ENCODE measurements at regions not wholly inside any gene's neighbourhood (a gene's known extent, or its start where the extent isn't known, plus 50 kb on each side); places are given as distances from the start of the nearest gene placed in this dataset.

- H3K79me1 ChIP-seq (ENCODE audit: insufficient read depth, low read depth, low read length, poor library complexity, severe bottlenecking) = no peaks in the 10 kb centered on the region
- H3K79me2 ChIP-seq (ENCODE audit: insufficient read depth, low read length) = no peaks in the 10 kb centered on the region
- H3K9ac ChIP-seq (ENCODE audit: extremely low read depth, insufficient read length, low read length) = no peak overlapping the region
- H3K4ac ChIP-seq (ENCODE audit: low read depth, low read length) = no peak overlapping the region
- H3K27ac Mint-ChIP-seq = no peak overlapping the region
- no CpG with 5 or more reads among the region's 4 CpGs for WGBS (ENCODE audit: extremely low coverage, insufficient read length, low lambda C conversion rate)
- no peak overlapping the region for H3K18ac ChIP-seq (ENCODE audit: insufficient read length, low read depth, low read length)
- H2BK12ac ChIP-seq (ENCODE audit: insufficient read length, low read depth, low read length) = no peak overlapping the region
- no peak overlapping the region for H3K27ac ChIP-seq (ENCODE audit: insufficient read length, low read depth, low read length)
- no peak overlapping the region for H3K14ac ChIP-seq (ENCODE audit: insufficient read depth, low read length)
- no peak overlapping the region for H3K4me3 Mint-ChIP-seq
- no peak overlapping the region for H4K5ac ChIP-seq (ENCODE audit: insufficient read length, low read depth, low read length)
- TF ChIP-seq CTCF (conservative IDR thresholded peaks at IDR 0.05) = no peak
- H3K4me1 ChIP-seq (ENCODE audit: insufficient read depth, low read length) = peaks cover 4% of the 10 kb centered on the region; the same call in 1 of the 2 replicates
- peaks cover 10 to 11% of the 10 kb centered on the region in 2 experiments; a peak in 4 of 5 replicates for H3K9me3 Mint-ChIP-seq
- peaks cover 0 to 20% (median 8%) of the 10 kb centered on the region in 3 experiments; a peak in 6 of 7 replicates for H3K36me3 Mint-ChIP-seq (ENCODE audit: insufficient read depth in 1 of 3, low read depth in 3 of 3)
- H3K23ac ChIP-seq (ENCODE audit: insufficient read length, low read depth, low read length) = no peak overlapping the region
- no peak overlapping the region for H4K91ac ChIP-seq (ENCODE audit: insufficient read length, low read depth, low read length)
- H2BK15ac ChIP-seq (ENCODE audit: low read depth, low read length) = no peak overlapping the region
- DNase-seq = no peak
- no peak overlapping the region for H2BK120ac ChIP-seq (ENCODE audit: low read depth, low read length, poor library complexity, severe bottlenecking)
- no peak overlapping the region for H3K56ac ChIP-seq (ENCODE audit: insufficient read length, low read depth, low read length)
- H4K20me1 ChIP-seq (ENCODE audit: control insufficient read depth, insufficient read depth, insufficient read length) = no peaks in the 10 kb centered on the region
- H2BK5ac ChIP-seq (ENCODE audit: insufficient read length, low read length) = no peak overlapping the region
- no peaks in the 10 kb centered on the region for H3K9me3 ChIP-seq (ENCODE audit: control insufficient read depth, low read depth, low read length)
- no peak overlapping the region for H2AK5ac ChIP-seq (ENCODE audit: insufficient read length, low read length)
- H3K4me2 ChIP-seq (ENCODE audit: insufficient read depth, insufficient read length, low read length) = no peak overlapping the region
- no peaks in the 10 kb centered on the region for H3K27me3 ChIP-seq (ENCODE audit: insufficient read depth, low read length)
- no peaks in the 10 kb centered on the region; the same call in none of the 2 replicates for H3K27me3 Mint-ChIP-seq (ENCODE audit: low read depth)
- H3T11ph ChIP-seq (ENCODE audit: low read length) = no peak overlapping the region
- no peak overlapping the region for H4K8ac ChIP-seq (replicated peaks; ENCODE audit: insufficient read length, low read depth, low read length)
- H3K23me2 ChIP-seq (ENCODE audit: insufficient read length, low read depth, low read length, poor library complexity, severe bottlenecking) = no peaks in the 10 kb centered on the region
- H2BK20ac ChIP-seq (ENCODE audit: low read depth, low read length, poor library complexity, severe bottlenecking) = no peak overlapping the region
- peaks cover 14 to 18% of the 10 kb centered on the region in 2 experiments for H3K4me1 Mint-ChIP-seq
- H2AFZ ChIP-seq (ENCODE audit: low read length) = no peak overlapping the region
These were observed 571.8 kb downstream of the ZPLD1 start for GRCh38 chr3:103006526-103007183.
